WTC11 (cell line): ENCODE measurements at regions not wholly inside any gene's neighbourhood (a gene's known extent, or its start where the extent isn't known, plus 50 kb on each side); places are given as distances from the start of the nearest gene placed in this dataset.

Experiments used
- ATF1 ChIP-seq: sonication (generic); formaldehyde crosslinking; IDR thresholded peaks from 2 replicates; pipeline ENCODE4 v1.8.1; 2023; ENCODE audit warnings: mild to moderate bottlenecking, moderate library complexity, missing genetic modification reagents
- CTCF ChIP-seq: fragments of 200-600 bp; IDR thresholded peaks from 2 replicates; pipeline ENCODE4 v1.8.0; 2022; ENCODE audit warnings: antibody characterized with exemption

DNA sequence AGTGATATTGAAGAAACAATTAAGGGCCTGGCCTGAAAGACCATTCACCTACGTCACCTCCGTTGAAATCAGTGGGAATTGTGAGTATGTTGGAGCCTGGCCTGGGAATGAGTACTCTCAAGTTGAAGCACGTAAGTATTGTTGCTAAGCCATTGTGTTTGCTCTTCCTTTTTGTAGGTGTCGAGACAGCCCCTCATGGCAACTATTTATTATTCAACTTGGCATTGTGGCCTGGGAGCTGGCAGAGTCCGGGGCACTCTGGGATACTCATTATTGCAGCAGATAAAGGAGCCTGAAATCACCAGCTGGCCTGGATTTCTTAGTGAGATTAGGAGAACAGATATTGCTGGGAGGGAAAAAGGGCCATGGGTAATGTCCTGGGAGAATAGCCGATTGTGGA is 147.4 kb downstream of the C12orf75 start:
- TF ChIP-seq CTCF: no peak
- TF ChIP-seq ATF1 (CRISPR knock-in tag): no peak
